SK-N-SH treated with all-trans-retinoic acid at 6 μM for 48 hours (cell line): ENCODE measurements at regions not wholly inside any gene's neighbourhood (a gene's known extent, or its start where the extent isn't known, plus 50 kb on each side); places are given as distances from the start of the nearest gene placed in this dataset.

ENCODE experiments used
- ESRRG ChIP-seq: fragments of 250-450 bp; sonication (Bioruptor Pico); IDR thresholded peaks from 2 replicates; pipeline ENCODE4 v1.6.1; 2021; ENCODE audit warnings: mild to moderate bottlenecking
- ZFP3 ChIP-seq: fragments of 250-450 bp; sonication (Bioruptor Pico); IDR thresholded peaks from 2 replicates; pipeline ENCODE4 v1.5.0; 2020; ENCODE audit warnings: mild to moderate bottlenecking, moderate library complexity
- ZNF70 ChIP-seq: fragments of 450-650 bp; formaldehyde crosslinking; IDR thresholded peaks from 2 replicates; pipeline ENCODE4 v1.5.0; 2020; ENCODE audit warnings: mild to moderate bottlenecking, moderate library complexity
- ZNF8 ChIP-seq: fragments of 450-650 bp; formaldehyde crosslinking; IDR thresholded peaks from 2 replicates; pipeline ENCODE4 v1.5.0; 2020; ENCODE audit warnings: mild to moderate bottlenecking, moderate library complexity
- TF ChIP-seq, protein P1 (sequence below): fragments of 250-450 bp; sonication (Bioruptor Pico); IDR thresholded peaks from 2 replicates; pipeline ENCODE4 v1.5.1; 2020; ENCODE audit warnings: low read depth, mild to moderate bottlenecking, moderate library complexity
- TF ChIP-seq, protein P2 (sequence below): fragments of 250-450 bp; sonication (Bioruptor Pico); IDR thresholded peaks from 2 replicates; pipeline ENCODE4 v1.8.0; 2020; ENCODE audit warnings: mild to moderate bottlenecking, moderate library complexity, borderline replicate concordance

DNA sequence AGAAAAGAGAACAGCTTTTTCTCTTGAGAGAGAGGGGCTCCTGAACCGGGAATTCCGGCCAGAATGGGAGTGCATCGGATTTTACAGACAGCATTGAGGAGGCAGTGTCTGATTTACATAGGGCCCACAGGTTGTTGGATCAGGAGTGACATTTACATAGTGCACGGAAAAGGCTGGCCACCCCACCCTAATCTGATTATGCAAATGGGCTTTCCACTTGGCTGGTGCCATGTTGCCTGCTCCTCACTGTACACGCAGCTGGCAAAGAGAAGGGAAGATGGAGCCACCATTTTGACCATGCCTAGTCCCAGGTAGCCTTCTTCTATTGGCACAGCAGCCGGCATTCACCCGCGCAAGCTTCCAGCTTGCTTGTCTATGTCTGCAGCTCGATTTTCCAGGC is 77.5 kb upstream of the FAM171A1 start:
- TF ChIP-seq, protein P1, sequence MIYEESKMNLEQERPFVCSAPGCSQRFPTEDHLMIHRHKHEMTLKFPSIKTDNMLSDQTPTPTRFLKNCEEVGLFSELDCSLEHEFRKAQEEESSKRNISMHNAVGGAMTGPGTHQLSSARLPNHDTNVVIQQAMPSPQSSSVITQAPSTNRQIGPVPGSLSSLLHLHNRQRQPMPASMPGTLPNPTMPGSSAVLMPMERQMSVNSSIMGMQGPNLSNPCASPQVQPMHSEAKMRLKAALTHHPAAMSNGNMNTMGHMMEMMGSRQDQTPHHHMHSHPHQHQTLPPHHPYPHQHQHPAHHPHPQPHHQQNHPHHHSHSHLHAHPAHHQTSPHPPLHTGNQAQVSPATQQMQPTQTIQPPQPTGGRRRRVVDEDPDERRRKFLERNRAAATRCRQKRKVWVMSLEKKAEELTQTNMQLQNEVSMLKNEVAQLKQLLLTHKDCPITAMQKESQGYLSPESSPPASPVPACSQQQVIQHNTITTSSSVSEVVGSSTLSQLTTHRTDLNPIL (CRISPR knock-in tag), result no peak
- TF ChIP-seq, protein P2, sequence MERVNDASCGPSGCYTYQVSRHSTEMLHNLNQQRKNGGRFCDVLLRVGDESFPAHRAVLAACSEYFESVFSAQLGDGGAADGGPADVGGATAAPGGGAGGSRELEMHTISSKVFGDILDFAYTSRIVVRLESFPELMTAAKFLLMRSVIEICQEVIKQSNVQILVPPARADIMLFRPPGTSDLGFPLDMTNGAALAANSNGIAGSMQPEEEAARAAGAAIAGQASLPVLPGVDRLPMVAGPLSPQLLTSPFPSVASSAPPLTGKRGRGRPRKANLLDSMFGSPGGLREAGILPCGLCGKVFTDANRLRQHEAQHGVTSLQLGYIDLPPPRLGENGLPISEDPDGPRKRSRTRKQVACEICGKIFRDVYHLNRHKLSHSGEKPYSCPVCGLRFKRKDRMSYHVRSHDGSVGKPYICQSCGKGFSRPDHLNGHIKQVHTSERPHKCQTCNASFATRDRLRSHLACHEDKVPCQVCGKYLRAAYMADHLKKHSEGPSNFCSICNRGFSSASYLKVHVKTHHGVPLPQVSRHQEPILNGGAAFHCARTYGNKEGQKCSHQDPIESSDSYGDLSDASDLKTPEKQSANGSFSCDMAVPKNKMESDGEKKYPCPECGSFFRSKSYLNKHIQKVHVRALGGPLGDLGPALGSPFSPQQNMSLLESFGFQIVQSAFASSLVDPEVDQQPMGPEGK (CRISPR knock-in tag), result no peak
- TF ChIP-seq ESRRG (CRISPR knock-in tag) (no peak), ZNF8 (no peak), ZNF70 (CRISPR knock-in tag) (no peak), ZFP3 (CRISPR knock-in tag) (no peak)
